ENCODE measurements at regions not wholly inside any gene's neighbourhood (a gene's known extent, or its start where the extent isn't known, plus 50 kb on each side); places are given as distances from the start of the nearest gene placed in this dataset.
"Not testable (repeated sequence)": the region's sequence is repeated elsewhere in the genome, so short reads cannot be mapped to it uniquely, and the experiment has no call there.

DNA sequence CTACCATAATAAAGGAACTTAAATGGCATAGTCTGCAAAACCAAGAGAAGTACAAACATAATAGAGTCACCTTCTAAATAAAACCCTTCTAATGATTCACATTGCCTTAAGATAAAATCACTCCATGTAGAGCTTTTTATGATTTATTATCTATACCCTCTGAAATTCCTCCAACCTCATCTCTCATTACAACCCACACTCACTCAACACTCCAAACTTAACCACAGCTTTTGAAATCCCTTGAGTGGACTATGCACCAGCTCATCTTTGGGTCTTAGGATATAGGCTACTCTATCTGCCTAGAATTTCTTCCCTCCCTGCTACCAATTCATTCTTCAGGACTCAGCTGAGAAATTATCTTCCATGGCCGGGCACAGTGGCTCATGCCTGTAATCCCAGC is 122.5 kb downstream of the CETN3 start:
- DNase-seq (ENCODE audit: low read depth in 2 of 2, low spot score in 1 of 2) = no peak

- DNase-seq (ENCODE audit: low read depth in 2 of 2, low spot score in 1 of 2) = no peak
Measured at GRCh38 chr5:90285581-90285980, 124.0 kb downstream of the CETN3 start.

DNA sequence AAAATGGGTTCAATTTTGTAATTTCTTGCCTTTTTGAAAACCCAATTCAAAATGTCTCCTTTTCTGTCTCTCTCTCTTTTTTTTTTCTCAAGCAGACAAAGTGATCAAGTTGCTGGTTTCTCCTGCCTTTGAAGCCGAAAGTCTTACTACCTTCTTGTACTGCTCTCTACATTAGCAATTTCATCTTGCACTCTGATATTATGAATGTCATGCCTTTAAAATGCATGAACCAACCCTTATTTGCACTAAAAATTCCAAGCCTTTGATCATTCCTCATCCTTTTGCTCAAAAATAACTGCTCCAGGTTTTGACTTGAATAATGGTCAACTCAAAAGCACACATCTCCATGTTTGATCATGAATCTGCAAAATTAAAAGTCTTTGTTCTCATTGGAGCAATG is 125.2 kb downstream of the CETN3 start:
- DNase-seq (ENCODE audit: low read depth in 2 of 2, low spot score in 1 of 2) = no peak

DNA sequence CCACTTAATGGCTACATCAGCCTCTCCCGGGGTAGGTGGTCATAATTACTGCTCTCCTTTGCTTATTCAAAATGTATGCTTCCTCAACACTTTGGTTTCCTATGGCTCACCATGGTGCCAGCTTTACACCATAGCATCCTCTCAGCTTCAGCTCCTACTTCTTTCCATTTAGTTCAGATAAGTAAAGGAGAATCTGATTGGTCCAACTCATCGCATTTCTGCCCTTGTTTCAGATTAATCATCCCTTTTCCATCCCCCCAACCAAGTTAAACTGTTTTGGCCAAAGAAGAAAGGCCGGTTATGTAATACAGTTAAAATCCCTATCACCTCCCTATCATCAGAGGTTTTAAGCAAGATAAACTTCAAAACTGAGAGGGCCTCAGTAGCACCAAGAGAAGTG is 130.5 kb downstream of the CETN3 start:
- no peak for DNase-seq (ENCODE audit: low read depth in 2 of 2, low spot score in 1 of 2)

DNA sequence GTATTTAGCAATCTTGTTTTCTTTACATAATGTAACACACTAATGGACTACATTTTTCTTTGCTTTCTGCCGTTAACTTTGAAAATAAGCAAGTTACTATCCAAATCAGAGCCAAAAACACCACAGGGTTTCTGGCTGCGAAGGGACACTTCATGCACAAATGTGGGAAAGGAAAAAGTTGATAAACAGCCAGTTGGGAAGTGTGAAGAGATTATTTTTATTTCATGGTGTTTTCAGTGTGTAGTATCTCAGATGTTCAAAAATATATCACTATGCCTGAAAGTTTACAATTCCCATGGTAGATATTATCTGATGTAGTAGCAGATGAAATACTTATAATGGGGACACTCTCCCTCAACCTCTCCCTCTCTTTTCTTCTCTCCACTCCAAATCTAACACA is 135.3 kb downstream of the CETN3 start:
- no peak for DNase-seq (ENCODE audit: low read depth in 2 of 2, low spot score in 1 of 2)

GRCh38 chr5:90267646-90268045 is 141.9 kb downstream of the CETN3 start:
- DNase-seq (ENCODE audit: low read depth in 2 of 2, low spot score in 1 of 2) = no peak

- DNase-seq (ENCODE audit: low read depth in 2 of 2, low spot score in 1 of 2) = no peak
Measured at GRCh38 chr5:90265545-90265857, 144.1 kb downstream of the CETN3 start.

- peak in 1 of 2 donors; percentile 8 for DNase-seq (ENCODE audit: low read depth in 2 of 2, low spot score in 1 of 2)
Measured at GRCh38 chr5:90264689-90265544, 144.6 kb downstream of the CETN3 start.

- DNase-seq (ENCODE audit: low read depth in 2 of 2, low spot score in 1 of 2) = no peak
Measured at GRCh38 chr5:90263102-90263820, 146.3 kb downstream of the CETN3 start.

GRCh38 chr5:90251447-90251846 is 158.1 kb downstream of the CETN3 start:
- DNase-seq (ENCODE audit: low read depth in 2 of 2, low spot score in 1 of 2) = no peak

- DNase-seq (ENCODE audit: low read depth in 2 of 2, low spot score in 1 of 2) = no peak
Measured at GRCh38 chr5:90248640-90249039, 160.9 kb downstream of the CETN3 start.

DNA sequence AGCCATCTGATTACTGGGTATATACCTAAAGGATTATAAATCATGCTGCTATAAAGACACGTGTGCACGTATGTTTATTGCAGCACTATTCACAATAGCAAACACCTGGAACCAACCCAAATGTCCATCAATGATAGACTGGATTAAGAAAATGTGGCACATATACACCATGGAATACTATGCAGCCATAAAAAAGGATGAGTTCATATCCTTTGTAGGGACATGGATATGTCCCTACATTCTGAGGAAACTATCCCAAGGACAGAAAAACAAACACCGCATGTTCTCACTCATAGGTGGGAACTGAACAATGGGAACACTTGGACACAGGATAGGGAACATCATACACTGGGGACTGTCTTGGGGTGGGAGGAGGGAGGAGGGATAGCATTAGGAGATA is 165.7 kb downstream of the CETN3 start:
- not testable (repeated sequence) for DNase-seq (ENCODE audit: low read depth in 2 of 2, low spot score in 1 of 2)

- no peak for DNase-seq (ENCODE audit: low read depth in 2 of 2, low spot score in 1 of 2)
Measured at GRCh38 chr5:90233476-90233875, 176.1 kb downstream of the CETN3 start.

DNA sequence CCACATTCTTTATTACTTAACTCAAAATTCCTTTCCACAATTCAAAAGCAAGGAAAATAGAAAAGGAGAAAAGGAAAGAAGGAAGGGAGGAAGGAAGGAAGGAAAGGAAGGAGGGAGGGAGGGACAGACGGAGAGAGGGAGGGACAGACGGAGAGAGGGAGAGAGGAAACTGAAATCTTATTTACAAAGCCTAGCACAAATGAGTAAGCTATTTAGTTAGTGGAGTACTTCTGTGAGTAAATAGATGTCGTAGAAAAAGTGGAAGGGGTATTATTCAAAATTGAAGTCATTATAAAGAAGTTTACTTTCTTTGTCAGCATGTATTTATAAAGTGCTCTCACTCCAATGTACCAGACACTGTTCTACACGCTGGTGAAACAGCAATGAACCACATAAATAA is 177.9 kb downstream of the CETN3 start:
- DNase-seq (ENCODE audit: low read depth in 2 of 2, low spot score in 1 of 2) = no peak

- no peak for DNase-seq (ENCODE audit: low read depth in 2 of 2, low spot score in 1 of 2)
Measured at GRCh38 chr5:90227683-90228082, 181.9 kb downstream of the CETN3 start.

DNA sequence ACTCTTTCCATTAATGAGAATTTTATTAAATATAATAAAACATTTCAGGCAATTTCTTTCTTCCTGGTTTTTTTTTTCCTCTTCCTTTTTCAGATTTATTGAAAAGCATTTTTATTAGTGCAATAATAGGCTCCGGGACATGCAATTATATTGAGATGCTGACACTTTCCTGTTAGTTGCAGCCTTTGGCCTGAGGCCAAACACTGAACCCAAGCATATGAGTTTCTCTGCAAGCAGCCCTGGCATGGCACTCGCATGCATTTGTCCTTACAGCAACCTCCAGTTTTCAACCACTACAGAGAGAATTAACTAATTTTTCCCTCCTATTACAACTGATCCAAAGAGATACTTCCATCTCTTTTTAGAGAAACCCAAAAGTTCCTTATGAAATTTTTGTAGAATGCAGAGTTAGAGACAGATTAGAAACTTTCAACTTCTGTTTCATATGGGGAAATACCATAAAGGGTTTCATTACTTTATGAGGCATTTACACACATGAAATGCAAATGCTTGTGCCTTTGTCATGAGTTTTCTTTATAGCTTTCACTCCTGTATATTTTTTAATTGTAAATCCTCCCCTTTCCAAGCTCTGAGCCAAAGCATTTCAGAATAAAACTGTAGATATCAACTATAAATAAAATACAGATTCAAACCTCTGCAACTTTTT is 183.0 kb downstream of the CETN3 start:
- DNase-seq (ENCODE audit: low read depth in 2 of 2, low spot score in 1 of 2) = no peak

- no peak for DNase-seq (ENCODE audit: low read depth in 2 of 2, low spot score in 1 of 2)
Measured at GRCh38 chr5:90224342-90224741, 185.2 kb downstream of the CETN3 start.

GRCh38 chr5:90223756-90224155 is 185.8 kb downstream of the CETN3 start:
- DNase-seq (ENCODE audit: low read depth in 2 of 2, low spot score in 1 of 2) = no peak

DNA sequence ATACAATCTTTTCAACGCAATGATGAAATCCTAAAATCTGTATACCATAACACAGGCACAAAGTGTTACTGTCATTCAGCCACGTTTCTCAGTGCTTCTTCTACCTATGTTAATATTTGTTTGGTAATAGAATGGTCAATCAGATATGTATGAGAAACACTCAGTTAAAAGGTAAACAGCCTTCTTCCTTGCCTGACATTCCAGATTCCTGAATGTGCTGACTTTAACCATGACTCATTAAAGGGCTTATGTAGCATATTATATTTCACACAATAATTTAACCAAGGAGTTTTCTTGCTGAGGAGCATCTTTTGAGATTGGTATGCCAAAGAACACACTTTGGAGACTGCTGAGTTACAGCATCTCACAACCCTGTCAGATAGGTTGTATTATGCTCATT is 187.6 kb downstream of the CETN3 start:
- DNase-seq (ENCODE audit: low read depth in 2 of 2, low spot score in 1 of 2) = no peak

DNA sequence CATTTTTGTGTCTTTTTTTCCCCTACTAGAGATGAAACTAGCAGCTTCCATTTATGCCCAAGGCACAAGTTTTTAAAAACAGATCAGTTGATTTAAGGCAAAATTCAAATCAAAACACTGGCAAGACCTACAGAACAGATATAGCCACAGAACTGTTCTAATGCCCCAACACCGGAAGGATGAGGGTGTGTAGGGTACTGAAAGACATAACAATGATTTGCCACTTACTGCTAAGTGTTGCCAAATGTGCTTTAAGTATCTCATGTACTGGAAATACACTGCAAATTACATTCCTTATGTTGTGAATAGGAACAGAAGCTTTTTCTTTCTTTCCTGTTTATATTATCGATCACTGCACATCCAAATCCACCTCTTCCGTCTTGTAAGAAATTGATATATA is 189.0 kb downstream of the CETN3 start:
- no peak for DNase-seq (ENCODE audit: low read depth in 2 of 2, low spot score in 1 of 2)

GRCh38 chr5:90214991-90215390 is 194.6 kb downstream of the CETN3 start:
- no peak for DNase-seq (ENCODE audit: low read depth in 2 of 2, low spot score in 1 of 2)

- not testable (repeated sequence) for DNase-seq (ENCODE audit: low read depth in 2 of 2, low spot score in 1 of 2)
Measured at GRCh38 chr5:90208323-90208722, 201.2 kb downstream of the CETN3 start.

Measured in stimulated activated CD8-positive, alpha-beta memory T cell treated with anti-CD3 and anti-CD28 coated beads, Interleukin-4, amount 100 ng/mL, for 1 hour (primary cell).